IMR-90 (cell line): ENCODE measurements at regions not wholly inside any gene's neighbourhood (a gene's known extent, or its start where the extent isn't known, plus 50 kb on each side); places are given as distances from the start of the nearest gene placed in this dataset.

ENCODE experiments used
- CEBPB ChIP-seq: IDR thresholded peaks from 2 replicates; pipeline ENCODE4 v1.6.1; 2012; ENCODE audit warnings: low read depth, low read length, improper control_type of control experiment
- CTCF ChIP-seq: conservative IDR thresholded peaks from 2 replicates; pipeline ENCODE4 v1.5.1; 2012; ENCODE audit warnings: mild to moderate bottlenecking, low read depth, low read length, improper control_type of control experiment
- ELK1 ChIP-seq: fragments of 150-350 bp; IDR thresholded peaks from 2 replicates; pipeline ENCODE4 v1.6.1; 2016; ENCODE audit warnings: low read depth, mild to moderate bottlenecking, low read length, moderate library complexity, borderline replicate concordance
- MAFK ChIP-seq: IDR thresholded peaks from 2 replicates; pipeline ENCODE4 v1.6.1; 2012; ENCODE audit warnings: low read depth, low read length, improper control_type of control experiment
- POLR2A ChIP-seq: IDR thresholded peaks from 2 replicates; pipeline ENCODE4 v1.6.1; 2012; ENCODE audit warnings: mild to moderate bottlenecking, low read depth, low read length
- SMC3 ChIP-seq: fragments of 150-350 bp; IDR thresholded peaks from 2 replicates; pipeline ENCODE4 v1.6.1; 2016; ENCODE audit warnings: low read depth, mild to moderate bottlenecking, antibody characterized with exemption, low read length, moderate library complexity

DNA sequence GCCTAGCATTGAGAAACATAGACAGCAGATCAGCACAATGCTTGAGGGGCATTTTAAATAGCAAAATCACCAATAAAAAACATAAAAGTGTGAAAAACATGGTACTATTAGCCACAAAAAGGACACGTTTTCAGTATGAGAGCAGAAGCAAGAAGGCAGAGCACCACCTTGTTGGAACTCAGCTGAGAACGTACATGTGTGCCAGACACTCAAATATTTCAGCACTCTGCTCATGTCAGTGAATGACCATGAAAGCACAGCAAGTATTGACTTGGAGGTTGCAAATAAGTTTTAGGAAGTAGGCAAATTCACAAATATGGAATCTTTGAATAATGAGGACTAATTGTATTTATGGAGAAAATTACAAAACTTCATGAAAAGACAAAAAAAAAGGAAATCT, 193.4 kb upstream of the PKN2 start:
- TF ChIP-seq CTCF (no peak), MAFK (no peak), POLR2A (no peak), SMC3 (no peak), CEBPB (no peak), ELK1 (no peak)
